H1 (cell line): ENCODE measurements at regions not wholly inside any gene's neighbourhood (a gene's known extent, or its start where the extent isn't known, plus 50 kb on each side); places are given as distances from the start of the nearest gene placed in this dataset.

Source experiments
- RXRA ChIP-seq: IDR thresholded peaks from 2 replicates; pipeline ENCODE4 v1.6.1; 2011; ENCODE audit warnings: low read depth, mild to moderate bottlenecking, low read length, moderate library complexity; ENCODE audit not compliant: insufficient read depth
- ZNF274 ChIP-seq: IDR thresholded peaks from 2 replicates; pipeline ENCODE4 v1.7.0; 2012; ENCODE audit warnings: low read length, borderline replicate concordance; ENCODE audit errors: extremely low read depth
- TF ChIP-seq, protein P1 (sequence below): fragments of 300-600 bp; sonication (generic); IDR thresholded peaks from 2 replicates; pipeline ENCODE4 v1.7.1; 2012; ENCODE audit warnings: low read length, moderate library complexity, mild to moderate bottlenecking, inconsistent platforms; ENCODE audit not compliant: insufficient replicate concordance

GRCh38 chr3:43792904-43793303 is 102.2 kb downstream of the ABHD5 start (continued):
- TF ChIP-seq, protein P1, sequence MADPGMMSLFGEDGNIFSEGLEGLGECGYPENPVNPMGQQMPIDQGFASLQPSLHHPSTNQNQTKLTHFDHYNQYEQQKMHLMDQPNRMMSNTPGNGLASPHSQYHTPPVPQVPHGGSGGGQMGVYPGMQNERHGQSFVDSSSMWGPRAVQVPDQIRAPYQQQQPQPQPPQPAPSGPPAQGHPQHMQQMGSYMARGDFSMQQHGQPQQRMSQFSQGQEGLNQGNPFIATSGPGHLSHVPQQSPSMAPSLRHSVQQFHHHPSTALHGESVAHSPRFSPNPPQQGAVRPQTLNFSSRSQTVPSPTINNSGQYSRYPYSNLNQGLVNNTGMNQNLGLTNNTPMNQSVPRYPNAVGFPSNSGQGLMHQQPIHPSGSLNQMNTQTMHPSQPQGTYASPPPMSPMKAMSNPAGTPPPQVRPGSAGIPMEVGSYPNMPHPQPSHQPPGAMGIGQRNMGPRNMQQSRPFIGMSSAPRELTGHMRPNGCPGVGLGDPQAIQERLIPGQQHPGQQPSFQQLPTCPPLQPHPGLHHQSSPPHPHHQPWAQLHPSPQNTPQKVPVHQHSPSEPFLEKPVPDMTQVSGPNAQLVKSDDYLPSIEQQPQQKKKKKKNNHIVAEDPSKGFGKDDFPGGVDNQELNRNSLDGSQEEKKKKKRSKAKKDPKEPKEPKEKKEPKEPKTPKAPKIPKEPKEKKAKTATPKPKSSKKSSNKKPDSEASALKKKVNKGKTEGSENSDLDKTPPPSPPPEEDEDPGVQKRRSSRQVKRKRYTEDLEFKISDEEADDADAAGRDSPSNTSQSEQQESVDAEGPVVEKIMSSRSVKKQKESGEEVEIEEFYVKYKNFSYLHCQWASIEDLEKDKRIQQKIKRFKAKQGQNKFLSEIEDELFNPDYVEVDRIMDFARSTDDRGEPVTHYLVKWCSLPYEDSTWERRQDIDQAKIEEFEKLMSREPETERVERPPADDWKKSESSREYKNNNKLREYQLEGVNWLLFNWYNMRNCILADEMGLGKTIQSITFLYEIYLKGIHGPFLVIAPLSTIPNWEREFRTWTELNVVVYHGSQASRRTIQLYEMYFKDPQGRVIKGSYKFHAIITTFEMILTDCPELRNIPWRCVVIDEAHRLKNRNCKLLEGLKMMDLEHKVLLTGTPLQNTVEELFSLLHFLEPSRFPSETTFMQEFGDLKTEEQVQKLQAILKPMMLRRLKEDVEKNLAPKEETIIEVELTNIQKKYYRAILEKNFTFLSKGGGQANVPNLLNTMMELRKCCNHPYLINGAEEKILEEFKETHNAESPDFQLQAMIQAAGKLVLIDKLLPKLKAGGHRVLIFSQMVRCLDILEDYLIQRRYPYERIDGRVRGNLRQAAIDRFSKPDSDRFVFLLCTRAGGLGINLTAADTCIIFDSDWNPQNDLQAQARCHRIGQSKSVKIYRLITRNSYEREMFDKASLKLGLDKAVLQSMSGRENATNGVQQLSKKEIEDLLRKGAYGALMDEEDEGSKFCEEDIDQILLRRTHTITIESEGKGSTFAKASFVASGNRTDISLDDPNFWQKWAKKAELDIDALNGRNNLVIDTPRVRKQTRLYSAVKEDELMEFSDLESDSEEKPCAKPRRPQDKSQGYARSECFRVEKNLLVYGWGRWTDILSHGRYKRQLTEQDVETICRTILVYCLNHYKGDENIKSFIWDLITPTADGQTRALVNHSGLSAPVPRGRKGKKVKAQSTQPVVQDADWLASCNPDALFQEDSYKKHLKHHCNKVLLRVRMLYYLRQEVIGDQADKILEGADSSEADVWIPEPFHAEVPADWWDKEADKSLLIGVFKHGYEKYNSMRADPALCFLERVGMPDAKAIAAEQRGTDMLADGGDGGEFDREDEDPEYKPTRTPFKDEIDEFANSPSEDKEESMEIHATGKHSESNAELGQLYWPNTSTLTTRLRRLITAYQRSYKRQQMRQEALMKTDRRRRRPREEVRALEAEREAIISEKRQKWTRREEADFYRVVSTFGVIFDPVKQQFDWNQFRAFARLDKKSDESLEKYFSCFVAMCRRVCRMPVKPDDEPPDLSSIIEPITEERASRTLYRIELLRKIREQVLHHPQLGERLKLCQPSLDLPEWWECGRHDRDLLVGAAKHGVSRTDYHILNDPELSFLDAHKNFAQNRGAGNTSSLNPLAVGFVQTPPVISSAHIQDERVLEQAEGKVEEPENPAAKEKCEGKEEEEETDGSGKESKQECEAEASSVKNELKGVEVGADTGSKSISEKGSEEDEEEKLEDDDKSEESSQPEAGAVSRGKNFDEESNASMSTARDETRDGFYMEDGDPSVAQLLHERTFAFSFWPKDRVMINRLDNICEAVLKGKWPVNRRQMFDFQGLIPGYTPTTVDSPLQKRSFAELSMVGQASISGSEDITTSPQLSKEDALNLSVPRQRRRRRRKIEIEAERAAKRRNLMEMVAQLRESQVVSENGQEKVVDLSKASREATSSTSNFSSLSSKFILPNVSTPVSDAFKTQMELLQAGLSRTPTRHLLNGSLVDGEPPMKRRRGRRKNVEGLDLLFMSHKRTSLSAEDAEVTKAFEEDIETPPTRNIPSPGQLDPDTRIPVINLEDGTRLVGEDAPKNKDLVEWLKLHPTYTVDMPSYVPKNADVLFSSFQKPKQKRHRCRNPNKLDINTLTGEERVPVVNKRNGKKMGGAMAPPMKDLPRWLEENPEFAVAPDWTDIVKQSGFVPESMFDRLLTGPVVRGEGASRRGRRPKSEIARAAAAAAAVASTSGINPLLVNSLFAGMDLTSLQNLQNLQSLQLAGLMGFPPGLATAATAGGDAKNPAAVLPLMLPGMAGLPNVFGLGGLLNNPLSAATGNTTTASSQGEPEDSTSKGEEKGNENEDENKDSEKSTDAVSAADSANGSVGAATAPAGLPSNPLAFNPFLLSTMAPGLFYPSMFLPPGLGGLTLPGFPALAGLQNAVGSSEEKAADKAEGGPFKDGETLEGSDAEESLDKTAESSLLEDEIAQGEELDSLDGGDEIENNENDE: no peak
- TF ChIP-seq ZNF274 (no peak), RXRA (no peak)
